GM21515 (cell line): ENCODE measurements at regions not wholly inside any gene's neighbourhood (a gene's known extent, or its start where the extent isn't known, plus 50 kb on each side); places are given as distances from the start of the nearest gene placed in this dataset.
A peak's percentile ranks its signal among the peaks of the same experiment; 100 is the strongest.
"Not testable (repeated sequence)": the region's sequence is repeated elsewhere in the genome, so short reads cannot be mapped to it uniquely, and the experiment has no call there.

Experiments
- ATAC-seq: cut with Tn5 transposase; IDR thresholded peaks from one replicate; pipeline ENCODE4 v1.9.1; 2021; ENCODE audit not compliant: unreplicated experiment

DNA sequence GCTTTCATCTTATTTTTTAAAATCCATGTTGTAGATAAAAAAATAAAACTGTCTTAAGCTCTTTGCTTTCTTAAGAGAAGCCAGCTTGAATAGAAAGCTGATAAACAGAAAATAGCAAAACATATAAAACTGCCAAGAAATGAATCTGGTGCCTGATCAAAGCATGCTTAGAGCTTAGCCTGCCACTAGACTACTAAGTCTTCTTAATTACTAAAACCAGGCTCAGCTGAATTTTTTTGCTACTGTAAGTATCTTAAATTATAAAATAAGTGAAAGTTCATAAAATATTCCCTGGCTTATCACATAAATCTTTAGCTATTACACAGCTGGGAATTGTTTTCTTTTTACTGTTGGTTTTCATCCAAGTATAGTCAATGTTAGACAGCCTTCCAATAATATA lies 803.9 kb downstream of the DIPK2A start:
- no peak for ATAC-seq

DNA sequence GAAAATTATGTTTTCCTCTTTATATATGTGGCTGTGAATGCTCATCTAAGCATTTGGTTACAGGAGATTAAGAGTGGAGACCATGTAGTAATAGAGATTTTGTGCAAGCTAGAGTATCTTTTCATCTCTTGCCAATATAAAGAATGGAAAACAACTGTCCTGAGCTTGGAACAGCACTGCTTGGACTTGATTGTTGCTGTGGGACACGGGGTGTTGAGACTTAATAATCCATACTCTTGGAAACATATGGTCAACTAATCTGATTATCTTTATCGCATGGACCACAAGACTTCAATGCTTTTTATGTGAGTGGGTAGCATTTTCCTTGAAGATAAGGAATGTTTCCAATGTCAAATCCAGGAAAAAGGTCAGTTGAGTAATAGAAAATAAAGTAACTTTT lies 806.3 kb downstream of the DIPK2A start:
- no peak for ATAC-seq

DNA sequence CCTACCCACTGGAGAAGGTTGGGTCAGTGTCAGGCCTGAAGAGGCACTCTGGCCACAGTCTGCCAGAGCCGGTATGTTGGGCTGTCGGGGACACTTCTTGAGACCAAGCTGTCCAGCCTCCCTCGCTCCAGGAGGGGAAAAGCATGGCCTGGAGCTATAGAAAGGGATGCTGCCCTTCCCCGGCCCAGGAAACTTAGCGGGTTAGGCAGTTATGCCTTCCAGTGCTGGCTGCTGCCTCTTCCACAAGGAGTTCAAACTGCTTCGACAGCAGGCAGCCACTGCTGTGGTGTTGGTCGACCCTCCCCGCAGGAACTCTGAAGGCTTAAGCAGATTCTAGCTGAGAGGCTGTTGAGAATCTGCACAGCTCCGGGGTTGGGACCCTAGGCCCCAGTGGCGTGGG lies 819.4 kb downstream of the DIPK2A start:
- ATAC-seq: no peak

DNA sequence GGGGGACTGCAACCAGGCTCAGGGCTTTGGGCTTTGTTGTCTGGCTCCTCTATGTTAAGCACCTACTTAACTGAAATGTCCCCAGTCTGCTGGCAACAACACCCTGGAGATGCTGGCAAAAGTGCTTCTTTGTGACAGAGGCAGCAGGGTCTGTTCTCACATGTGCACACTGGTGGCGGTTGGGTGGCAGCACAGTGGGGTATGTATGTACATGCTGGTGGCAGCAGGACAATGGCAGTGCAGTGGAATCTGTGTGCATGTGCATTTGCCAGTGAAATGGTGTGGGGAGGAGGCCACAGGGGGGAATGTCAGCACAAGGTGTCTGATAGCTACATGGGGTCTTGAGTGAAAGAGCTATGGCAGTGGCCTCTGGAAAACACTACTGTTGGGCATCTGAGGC lies 830.3 kb downstream of the DIPK2A start:
- ATAC-seq: no peak

DNA sequence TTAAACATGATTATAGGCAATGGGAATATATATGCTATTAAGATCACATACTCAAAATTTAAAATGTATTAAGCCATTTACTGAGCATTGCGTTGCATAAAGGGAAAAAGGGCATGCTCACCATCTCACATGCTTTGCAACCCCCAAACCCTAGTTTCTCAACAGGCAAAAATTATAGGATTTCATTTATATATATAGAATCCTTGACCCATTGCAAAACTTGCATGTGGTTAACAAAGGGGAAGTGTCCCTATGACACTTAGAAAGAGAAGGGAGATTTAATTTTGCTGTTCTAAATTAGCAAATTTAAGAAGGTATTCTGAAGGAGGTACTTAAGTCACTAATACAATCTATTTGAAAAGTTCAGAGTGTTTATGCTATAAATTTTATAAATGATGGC lies 837.8 kb downstream of the DIPK2A start:
- peak; percentile 32 for ATAC-seq

DNA sequence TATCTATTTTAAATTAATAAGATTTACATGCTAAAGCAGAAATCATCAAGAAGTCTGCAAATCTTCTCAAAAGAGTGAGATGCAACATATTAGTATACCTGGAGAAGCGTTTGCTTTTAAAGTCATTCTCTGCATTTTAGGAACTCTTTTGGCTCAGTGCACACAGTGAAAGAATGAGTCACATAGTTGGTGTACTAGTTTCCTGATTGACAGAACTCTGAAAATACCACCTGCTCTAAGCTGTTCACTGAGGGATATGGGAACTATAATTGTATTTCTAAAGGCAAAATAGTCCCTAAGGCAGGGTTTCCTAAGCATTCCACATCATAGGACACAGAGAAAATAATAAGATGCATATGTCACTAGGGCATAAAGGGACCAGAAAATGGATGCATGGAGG lies 838.5 kb downstream of the DIPK2A start:
- ATAC-seq: peak; percentile 91

DNA sequence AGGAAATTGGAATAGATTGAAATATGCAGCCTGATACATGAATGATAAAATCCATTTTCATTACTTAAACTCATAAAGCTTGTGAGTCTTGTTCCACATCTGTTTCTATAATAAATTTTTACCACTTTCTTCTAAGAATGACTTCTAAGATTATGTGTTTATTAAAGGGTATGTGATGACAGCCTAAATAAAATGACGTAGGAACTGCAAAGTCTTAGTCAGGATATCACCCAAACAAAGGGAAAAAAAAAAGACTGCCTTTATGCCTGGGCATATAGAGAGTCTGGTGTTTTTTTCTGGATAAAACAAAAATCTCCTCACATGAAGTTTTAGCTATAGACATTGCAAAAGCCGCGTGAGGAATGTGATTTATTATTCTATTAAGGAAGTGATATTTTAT lies 844.0 kb downstream of the DIPK2A start:
- ATAC-seq: no peak

DNA sequence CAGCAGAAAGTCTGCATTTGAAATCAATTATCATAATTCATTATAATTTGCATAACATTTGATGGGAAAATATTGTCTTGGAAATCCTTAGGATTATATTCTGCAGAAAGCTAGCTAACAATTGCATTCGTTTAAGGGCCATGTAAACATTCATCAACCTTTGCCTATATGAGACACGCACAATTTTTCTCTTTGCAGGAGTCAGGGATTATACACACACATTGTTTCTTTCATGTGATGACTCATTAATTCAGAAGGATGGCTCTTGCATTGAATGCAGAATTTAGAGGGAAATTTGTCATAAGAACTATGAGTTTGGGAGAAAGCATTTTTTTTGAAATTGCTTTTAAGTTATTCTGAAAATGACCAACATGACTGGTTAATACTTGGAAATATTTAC lies 844.7 kb downstream of the DIPK2A start:
- no peak for ATAC-seq

DNA sequence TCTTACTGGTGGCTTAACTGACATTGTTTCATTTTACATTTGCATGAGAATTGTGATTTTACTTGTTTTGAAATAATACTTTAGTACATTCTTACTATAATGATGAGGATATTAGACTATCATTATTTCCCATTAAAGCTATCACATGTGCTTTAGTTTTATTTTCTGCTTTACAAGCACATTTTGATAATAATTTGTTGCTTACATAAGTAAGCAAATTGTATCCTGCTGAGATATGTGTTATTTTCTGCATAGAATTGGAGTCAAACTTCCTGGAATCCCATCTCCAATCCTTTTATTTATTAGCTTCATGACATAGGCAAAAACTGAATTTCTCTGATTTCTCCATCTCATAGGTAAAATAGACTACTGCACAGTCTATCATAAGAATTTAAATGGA lies 847.4 kb downstream of the DIPK2A start:
- no peak for ATAC-seq

DNA sequence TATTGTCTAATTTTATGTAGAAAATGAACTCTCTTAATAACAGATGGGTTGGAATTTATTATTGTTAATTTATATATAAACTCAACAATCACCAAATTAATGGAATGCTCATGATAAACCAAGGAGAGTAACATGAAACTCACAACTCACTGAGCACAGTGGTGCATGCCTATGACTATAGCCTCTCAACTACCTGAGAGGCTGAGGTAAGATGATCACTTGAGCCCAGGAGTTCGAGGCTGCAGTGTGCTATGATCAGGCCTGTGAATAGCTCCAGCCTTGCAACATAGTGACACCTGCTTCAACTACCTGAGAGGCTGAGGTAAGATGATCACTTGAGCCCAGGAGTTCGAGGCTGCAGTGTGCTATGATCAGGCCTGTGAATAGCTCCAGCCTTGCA lies 848.6 kb downstream of the DIPK2A start:
- ATAC-seq: not testable (repeated sequence)

DNA sequence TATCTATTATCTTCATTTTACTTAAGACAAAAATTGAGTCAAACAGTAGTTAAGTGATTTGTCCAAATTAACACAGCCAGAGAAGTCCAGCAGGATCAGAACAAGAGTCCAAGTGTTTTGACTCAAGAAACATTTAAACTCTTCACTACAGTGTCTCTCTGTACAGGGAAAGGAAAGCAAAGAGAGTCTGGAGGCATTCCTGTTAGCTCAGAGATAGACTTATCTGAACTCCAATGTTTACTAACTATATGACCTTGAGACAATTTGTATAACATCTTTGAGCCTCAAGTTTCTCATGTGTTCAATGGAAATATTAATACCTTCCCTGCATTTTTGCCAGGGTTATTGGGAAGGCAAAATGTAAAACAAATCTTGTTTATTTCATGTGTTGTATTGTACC lies 849.1 kb downstream of the DIPK2A start:
- no peak for ATAC-seq

DNA sequence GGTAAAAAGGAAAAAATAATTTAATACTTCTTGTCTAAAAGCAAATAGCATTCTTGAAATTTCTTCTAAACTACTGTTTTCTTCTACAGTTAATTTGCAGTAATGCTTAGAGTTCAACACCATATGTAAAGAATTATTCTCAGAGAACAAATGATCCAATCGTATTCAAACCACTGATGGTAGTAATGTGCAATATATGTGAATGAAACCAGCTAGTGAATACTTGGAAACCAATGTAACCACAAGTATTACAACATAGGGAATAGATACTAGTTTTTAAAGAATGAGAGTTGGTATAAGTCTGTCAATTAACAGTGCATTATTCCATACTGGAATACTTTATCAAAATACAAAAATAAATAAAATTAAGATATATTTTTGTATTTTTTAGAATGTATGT lies 850.0 kb downstream of the DIPK2A start:
- no peak for ATAC-seq

DNA sequence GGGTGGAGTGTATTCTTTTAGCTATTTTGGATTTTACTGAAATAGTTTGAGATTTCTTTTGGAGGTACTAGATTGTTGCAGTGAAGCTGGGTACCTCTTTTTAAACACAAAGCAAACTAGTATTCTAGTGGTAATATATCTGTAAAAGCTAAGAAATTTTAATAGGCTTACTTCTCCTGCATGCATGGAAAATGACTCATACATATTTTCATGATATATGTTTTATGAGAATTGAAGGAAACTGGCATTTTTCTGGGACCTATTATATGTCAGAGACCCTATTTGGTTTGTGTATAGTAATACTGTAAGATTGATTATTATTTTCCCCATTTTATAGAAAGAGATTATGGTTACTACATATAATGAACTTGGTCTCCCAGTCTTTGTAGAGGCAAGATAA lies 851.0 kb downstream of the DIPK2A start:
- no peak for ATAC-seq

DNA sequence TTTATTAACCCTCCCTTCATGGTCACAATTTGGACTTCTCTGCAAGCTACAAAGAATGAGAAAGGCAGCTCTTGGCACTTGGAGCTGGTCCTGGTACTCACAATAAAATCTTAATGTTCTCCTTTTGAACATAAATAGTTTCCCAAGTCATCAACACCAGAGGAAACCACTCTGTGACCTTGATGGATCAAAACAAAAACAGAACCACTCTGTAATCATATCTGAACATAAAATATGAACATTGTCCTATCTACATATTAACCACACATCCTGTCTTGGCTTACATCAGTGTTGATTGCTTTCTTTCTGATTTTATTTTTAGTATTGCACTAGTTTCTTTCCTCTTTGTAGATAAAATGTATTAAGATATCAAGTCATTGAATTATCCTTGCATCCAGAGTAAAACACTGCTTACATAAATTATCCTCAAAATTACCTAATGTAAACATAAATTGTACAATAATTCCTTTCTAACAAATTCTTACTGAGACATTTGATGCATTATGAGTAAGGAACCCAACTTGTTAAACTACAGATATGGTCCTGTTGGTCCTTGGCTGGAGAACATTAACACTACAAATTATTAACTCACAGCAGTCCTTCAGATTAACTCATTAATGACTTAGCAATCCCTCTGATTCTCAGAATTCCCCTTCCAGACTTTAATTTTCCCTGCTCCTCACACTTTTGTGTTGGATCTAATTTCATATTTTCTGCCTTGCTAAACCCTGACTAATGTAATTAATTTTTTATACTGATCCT lies 860.5 kb downstream of the DIPK2A start:
- no peak for ATAC-seq

DNA sequence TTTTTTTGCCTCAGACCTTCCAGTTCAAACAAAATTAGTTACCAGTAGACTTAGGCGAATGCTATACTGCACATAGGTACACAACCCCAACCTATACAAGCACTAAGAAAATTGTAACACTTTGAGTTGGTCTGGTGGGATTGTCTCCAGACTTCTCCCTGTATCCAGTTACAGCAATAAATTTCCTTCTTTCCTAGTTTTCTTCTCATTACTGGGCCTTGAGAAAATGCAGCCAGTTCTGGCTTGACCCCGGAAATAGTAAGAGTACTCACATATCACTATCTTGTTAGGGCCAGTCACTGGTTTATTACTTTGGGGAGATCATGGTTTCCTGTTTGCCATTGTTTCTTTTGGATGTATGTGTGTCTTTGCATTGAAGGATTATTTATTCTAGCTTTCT lies 868.4 kb downstream of the DIPK2A start:
- ATAC-seq: no peak

DNA sequence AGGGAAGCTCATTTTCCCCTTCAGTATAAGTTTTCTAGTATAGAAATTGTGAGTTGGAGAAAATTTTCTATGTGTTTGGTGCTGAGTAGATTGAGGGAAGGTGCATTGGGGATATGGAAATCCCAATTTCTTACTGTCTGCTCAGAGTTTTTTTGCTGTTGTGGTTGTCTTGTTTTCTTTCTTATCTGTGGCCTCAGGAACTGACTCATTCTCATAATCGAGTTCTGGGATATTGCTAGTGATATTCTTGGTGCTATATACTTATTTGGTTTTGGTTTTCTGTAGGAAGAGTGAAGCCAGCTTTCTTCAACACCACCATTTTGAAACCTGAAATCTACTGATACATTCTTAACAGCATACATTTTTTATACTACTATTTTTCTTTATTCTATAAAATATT lies 869.2 kb downstream of the DIPK2A start:
- no peak for ATAC-seq

DNA sequence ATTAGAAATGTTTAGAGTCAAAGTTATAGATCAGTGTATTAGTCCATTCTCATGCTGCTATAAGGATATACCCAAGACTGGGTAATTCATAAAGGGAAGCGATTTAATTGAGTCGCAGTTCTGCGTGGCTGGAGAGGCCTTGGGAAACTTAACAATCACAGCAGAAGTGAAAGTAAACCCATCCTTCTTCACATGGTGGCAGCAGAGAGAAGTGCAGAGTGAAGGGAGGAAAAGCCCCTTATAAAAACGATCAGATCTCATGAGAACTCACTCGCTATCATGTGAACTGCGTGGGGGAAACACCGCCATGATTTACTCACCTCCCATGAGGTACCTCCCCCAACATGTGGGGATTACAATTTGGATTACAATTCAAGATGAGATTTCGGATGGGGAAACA lies 871.5 kb downstream of the DIPK2A start:
- no peak for ATAC-seq

DNA sequence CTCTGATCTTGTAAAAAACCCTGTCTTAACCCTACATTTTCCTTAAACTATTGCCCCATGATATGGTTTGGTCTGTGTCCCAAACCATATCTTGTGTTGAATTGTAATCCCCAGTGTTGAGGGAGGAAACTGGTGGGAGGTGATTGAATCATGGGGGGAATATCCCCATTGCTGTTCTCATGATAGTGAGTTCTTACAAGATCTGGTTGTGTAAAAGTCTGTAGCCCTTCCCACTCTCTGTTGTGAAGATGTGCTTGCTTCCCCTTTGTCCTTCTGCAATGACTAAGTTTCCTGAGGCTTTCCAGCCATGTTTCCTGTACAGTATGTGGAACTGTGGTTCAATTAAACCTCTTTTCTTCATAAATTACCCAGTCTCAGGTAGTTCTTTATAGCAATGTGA lies 881.4 kb downstream of the DIPK2A start:
- no peak for ATAC-seq

DNA sequence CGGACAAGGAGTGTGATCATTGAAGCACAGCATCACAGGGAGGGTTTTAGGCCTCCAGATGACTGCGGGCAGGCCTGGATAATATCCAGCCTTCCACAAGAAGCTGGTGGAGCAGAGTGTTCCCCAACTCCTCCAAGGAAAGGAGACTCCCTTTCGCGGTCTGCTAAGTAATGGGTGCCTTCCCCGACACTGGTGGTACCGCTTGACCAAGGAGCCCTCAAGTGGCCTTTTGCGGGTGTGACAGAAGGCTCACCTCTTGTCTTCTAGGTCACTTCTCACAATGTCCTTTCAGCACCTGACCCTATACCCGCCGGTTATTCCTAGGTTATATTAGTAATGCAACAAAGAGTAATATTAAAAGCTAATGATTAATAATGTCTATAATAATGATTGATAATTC lies 882.4 kb downstream of the DIPK2A start:
- not testable (repeated sequence) for ATAC-seq

DNA sequence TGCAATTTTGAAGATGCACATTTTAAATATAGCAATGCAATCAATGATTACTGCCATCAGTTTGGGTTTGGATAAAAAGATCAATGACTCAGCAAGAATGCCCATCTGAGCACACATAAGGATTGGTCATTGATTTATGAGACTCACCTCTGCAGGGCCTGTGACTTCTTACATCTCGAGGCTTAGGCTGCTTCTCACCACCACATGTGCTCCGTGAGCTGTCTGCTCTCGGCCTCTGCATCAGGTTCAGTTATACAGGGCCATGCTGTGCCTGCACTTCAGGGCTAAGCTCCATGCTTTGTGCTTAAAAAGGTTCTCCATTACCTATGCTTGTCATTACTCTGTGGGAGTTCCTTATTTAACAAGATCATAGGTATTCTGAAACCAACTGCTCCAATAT lies 887.5 kb downstream of the DIPK2A start:
- no peak for ATAC-seq

DNA sequence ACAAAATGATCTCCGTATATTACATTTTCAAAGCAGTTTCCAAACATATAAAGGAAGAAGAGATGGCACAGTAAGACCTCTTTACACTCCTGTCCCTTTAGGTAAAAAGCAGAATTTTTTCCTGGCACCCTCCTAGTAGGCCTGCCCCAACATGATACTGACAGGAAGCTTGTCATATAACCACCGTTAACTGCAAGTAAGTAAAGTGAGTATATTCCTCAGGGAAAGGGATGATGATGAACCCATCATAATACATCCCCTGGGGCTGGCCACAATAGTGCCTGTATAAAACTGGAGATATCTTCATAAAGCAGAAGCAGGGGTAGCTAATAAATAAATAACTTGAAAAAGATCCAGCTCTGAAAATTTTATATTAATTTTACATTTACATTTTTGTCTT lies 893.0 kb downstream of the DIPK2A start:
- ATAC-seq: no peak

DNA sequence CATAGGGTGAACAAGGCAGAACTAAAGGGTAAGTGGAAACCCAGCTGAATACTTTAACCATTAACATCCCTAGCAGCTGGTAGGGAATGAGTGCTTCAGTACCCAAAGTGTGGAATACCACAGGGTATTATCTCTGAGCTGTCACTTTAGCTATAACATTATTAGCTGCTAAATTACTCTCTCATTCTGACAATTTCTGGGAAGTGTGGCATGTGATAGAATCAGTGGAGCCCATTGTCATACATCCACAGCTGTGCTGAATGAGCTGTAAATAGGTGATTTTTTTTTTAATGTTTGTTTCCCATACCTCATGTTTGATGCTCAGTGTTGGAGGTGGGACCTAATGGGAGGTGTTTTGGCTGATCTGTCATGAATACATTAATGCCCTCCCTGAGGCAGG lies 894.3 kb downstream of the DIPK2A start:
- ATAC-seq: no peak

DNA sequence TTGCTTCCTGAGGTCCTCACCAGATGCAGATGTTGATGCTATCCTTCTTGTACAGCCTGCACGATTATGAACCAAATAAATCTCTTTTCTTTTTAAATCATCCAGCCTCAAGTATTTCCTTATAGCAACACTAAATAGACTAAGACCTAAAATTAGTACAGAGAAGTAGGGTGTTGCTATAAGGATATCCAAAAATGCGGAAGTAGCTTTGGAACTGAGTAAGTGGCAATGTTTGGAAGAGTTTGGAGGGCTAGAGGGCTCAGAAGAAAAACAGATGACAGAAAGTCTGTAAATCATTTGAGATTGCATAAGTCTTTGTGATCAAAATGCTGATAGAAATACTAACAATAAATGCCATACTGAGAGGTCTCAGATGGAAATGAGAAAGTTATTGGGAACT lies 894.9 kb downstream of the DIPK2A start:
- no peak for ATAC-seq
